H1 (cell line): ENCODE measurements at regions not wholly inside any gene's neighbourhood (a gene's known extent, or its start where the extent isn't known, plus 50 kb on each side); places are given as distances from the start of the nearest gene placed in this dataset.

Experiments
- CTCF ChIA-PET: fragments of 300-600 bp; sonication (Branson Sonifier 250); formaldehyde crosslinking; loops from one replicate; lab custom pipeline; 2021; ENCODE audit not compliant: partially characterized antibody; lab: Charles Lee
- POLR2A ChIA-PET: fragments of 300-600 bp; sonication (Branson Sonifier 250); formaldehyde crosslinking; loops from one replicate; lab custom pipeline; 2021; ENCODE audit warnings: inconsistent platforms; ENCODE audit not compliant: partially characterized antibody; lab: Charles Lee
- DNase-seq, 2 experiments: peaks; one replicate each; pipeline versions ENCODE4 v3.0.0 to v3.0.0-alpha.2; 2010 to 2022; ENCODE audit warnings: low spot score in 2 of 2, low read depth in 1 of 2, mixed read lengths in 1 of 2
- FAIRE-seq: peaks from 2 replicates; lab custom pipeline; 2011; peaks lifted over from hg19 to GRCh38; lab: Jason Lieb, UNC
- H2AFZ ChIP-seq: 2 replicates; pipeline ENCODE4 v1.8.1; 2012; ENCODE audit warnings: low read length, inconsistent platforms
- H2AK5ac ChIP-seq: 2 replicates; pipeline ENCODE4 v1.6.1; 2013; ENCODE audit warnings: low read depth, low read length
- H2BK120ac ChIP-seq: replicated peaks from 2 replicates; pipeline ENCODE3; 2013; ENCODE audit warnings: low read depth, low read length, inconsistent platforms
- H2BK12ac ChIP-seq: 2 replicates; pipeline ENCODE4 v1.6.1; 2013; ENCODE audit warnings: low read depth, low read length
- H2BK15ac ChIP-seq: 2 replicates; pipeline ENCODE4 v1.6.1; 2013; ENCODE audit warnings: low read length
- H2BK20ac ChIP-seq: 2 replicates; pipeline ENCODE4 v1.6.1; 2013; ENCODE audit warnings: low read length
- H2BK5ac ChIP-seq: 2 replicates; pipeline ENCODE4 v1.6.1; 2013; ENCODE audit warnings: low read depth, low read length
- H3K14ac ChIP-seq: 2 replicates; pipeline ENCODE4 v1.6.1; 2013; ENCODE audit warnings: inconsistent platforms; ENCODE audit not compliant: insufficient read length
- H3K18ac ChIP-seq: 2 replicates; pipeline ENCODE4 v1.6.1; 2013; ENCODE audit warnings: low read length; ENCODE audit errors: extremely low read depth
- H3K23ac ChIP-seq: 2 replicates; pipeline ENCODE4 v1.6.1; 2013; ENCODE audit warnings: inconsistent platforms; ENCODE audit not compliant: insufficient read length
- H3K23me2 ChIP-seq: 2 replicates; pipeline ENCODE4 v1.6.1; 2013; ENCODE audit warnings: low read depth, low read length
- H3K27ac ChIP-seq: 2 replicates; pipeline ENCODE4 v1.6.1; 2011; ENCODE audit warnings: low read depth, low read length, inconsistent platforms
- H3K27me3 ChIP-seq, 4 experiments: replicated peaks in 1 of 4; 1 replicate in 1 of 4; 2 replicates in 3 of 4; pipeline versions ENCODE4 v1.6.1 to v1.8.1; 2011 to 2013; ENCODE audit warnings: low read length in 3 of 4, mild to moderate bottlenecking in 3 of 4, inconsistent platforms in 2 of 4, mixed read lengths in 2 of 4, moderate library complexity in 1 of 4; ENCODE audit not compliant: control insufficient read depth in 3 of 4, insufficient read depth in 3 of 4; ENCODE audit errors: extremely low read depth in 1 of 4
- H3K36me3 ChIP-seq, 4 experiments: 2 replicates each; pipeline versions ENCODE4 v1.6.1 to v1.8.1; 2011 to 2013; ENCODE audit warnings: mild to moderate bottlenecking in 4 of 4, low read length in 3 of 4, moderate library complexity in 2 of 4, control low read depth in 1 of 4, inconsistent platforms in 1 of 4; ENCODE audit not compliant: insufficient read depth in 4 of 4, control insufficient read depth in 2 of 4
- H3K4ac ChIP-seq: replicated peaks from 2 replicates; pipeline ENCODE3; 2013; ENCODE audit warnings: low read length, low read depth, mixed read lengths, inconsistent platforms; ENCODE audit not compliant: insufficient read length
- H3K4me1 ChIP-seq, 4 experiments: replicated peaks in 1 of 4; 1 replicate in 1 of 4; 2 replicates in 3 of 4; pipeline versions ENCODE4 v1.6.1 to v1.8.1; 2011 to 2013; ENCODE audit warnings: low read length in 3 of 4, inconsistent platforms in 2 of 4, mixed read lengths in 1 of 4; ENCODE audit not compliant: insufficient read depth in 4 of 4, control insufficient read depth in 3 of 4
- H3K4me2 ChIP-seq, 2 experiments: 2 replicates each; pipeline versions ENCODE4 v1.6.1 to v1.8.1; 2011 to 2013; ENCODE audit warnings: low read depth in 2 of 2, low read length in 2 of 2, control low read depth in 1 of 2, inconsistent platforms in 1 of 2, mild to moderate bottlenecking in 1 of 2; ENCODE audit not compliant: insufficient read depth in 1 of 2
- H3K4me3 ChIP-seq, 4 experiments: fragments of 200-600, 300-600 bp in 1 of 4; sonication (generic), shearing (Covaris generic), sonication (Bioruptor Twin) in 1 of 4; 2 replicates each; pipeline versions ENCODE4 v1.5.1 to v1.8.1; 2011 to 2016; ENCODE audit warnings: low read length in 4 of 4, low read depth in 3 of 4, control low read depth in 2 of 4, inconsistent platforms in 2 of 4, mild to moderate bottlenecking in 2 of 4, mixed read lengths in 1 of 4, moderate library complexity in 1 of 4; ENCODE audit not compliant: insufficient read depth in 2 of 4; ENCODE audit errors: extremely low read depth in 1 of 4
- H3K56ac ChIP-seq: replicated peaks from 2 replicates; pipeline ENCODE3; 2013; ENCODE audit warnings: low read depth, mild to moderate bottlenecking, mixed read lengths, low read length, inconsistent platforms; ENCODE audit not compliant: insufficient read length
- H3K79me1 ChIP-seq: 2 replicates; pipeline ENCODE4 v1.6.1; 2013; ENCODE audit warnings: low read depth, low read length, control low read depth
- H3K79me2 ChIP-seq, 2 experiments: 2 replicates each; pipeline versions ENCODE4 v1.6.1 to v1.8.1; 2012 to 2013; ENCODE audit warnings: low read length in 2 of 2, mild to moderate bottlenecking in 2 of 2, inconsistent platforms in 1 of 2; ENCODE audit not compliant: insufficient read depth in 2 of 2, control insufficient read depth in 1 of 2
- H3K9ac ChIP-seq, 4 experiments: replicated peaks in 1 of 4; 1 replicate in 1 of 4; 2 replicates in 3 of 4; pipeline versions ENCODE4 v1.6.1 to v1.8.1; 2011 to 2013; ENCODE audit warnings: low read depth in 3 of 4, low read length in 3 of 4, control low read depth in 2 of 4, mild to moderate bottlenecking in 2 of 4, moderate library complexity in 2 of 4, inconsistent platforms in 1 of 4; ENCODE audit errors: extremely low read depth in 1 of 4
- H3K9me3 ChIP-seq, 2 experiments: 2 replicates each; pipeline versions ENCODE4 v1.6.1 to v1.8.1; 2012 to 2013; ENCODE audit warnings: mild to moderate bottlenecking in 2 of 2, moderate library complexity in 2 of 2, control low read depth in 1 of 2, inconsistent platforms in 1 of 2, low read depth in 1 of 2, low read length in 1 of 2, mixed read lengths in 1 of 2; ENCODE audit not compliant: insufficient read depth in 2 of 2
- H4K20me1 ChIP-seq, 2 experiments: replicated peaks in 1 of 2; 2 replicates each; pipeline versions ENCODE3 to v1.8.1; 2011 to 2013; ENCODE audit warnings: inconsistent platforms in 2 of 2, low read length in 2 of 2, mild to moderate bottlenecking in 1 of 2; ENCODE audit not compliant: insufficient read depth in 2 of 2, control insufficient read depth in 1 of 2
- H4K5ac ChIP-seq: 2 replicates; pipeline ENCODE4 v1.6.1; 2013; ENCODE audit warnings: low read length, low read depth, mixed read lengths, inconsistent platforms; ENCODE audit not compliant: insufficient read length
- H4K8ac ChIP-seq: 2 replicates; pipeline ENCODE4 v1.8.0; 2013; ENCODE audit warnings: mild to moderate bottlenecking, moderate library complexity, low read length, inconsistent platforms; ENCODE audit not compliant: insufficient read depth; ENCODE audit errors: extremely low read depth
- H4K91ac ChIP-seq: replicated peaks from 2 replicates; pipeline ENCODE3; 2013; ENCODE audit warnings: low read length, mixed read lengths, inconsistent platforms; ENCODE audit not compliant: insufficient read length
- BACH1 ChIP-seq: IDR thresholded peaks from 2 replicates; pipeline ENCODE4 v1.6.1; 2012; ENCODE audit warnings: low read length, improper control_type of control experiment
- CBX8 ChIP-seq: fragments of 300-800, 300-1000 bp; sonication (generic); IDR thresholded peaks from 2 replicates; pipeline ENCODE4 v1.7.1; 2016; ENCODE audit warnings: low read depth, low read length, borderline replicate concordance
- CEBPB ChIP-seq: IDR thresholded peaks from 2 replicates; pipeline ENCODE4 v1.6.1; 2012; ENCODE audit warnings: low read depth, low read length
- HDAC2 ChIP-seq, 2 experiments: fragments of 300-600 bp in 1 of 2; sonication (generic) in 1 of 2; IDR thresholded peaks; 2 replicates each; pipeline ENCODE4 v1.6.1; 2011 to 2012; ENCODE audit warnings: low read depth in 2 of 2, low read length in 2 of 2, mild to moderate bottlenecking in 2 of 2, moderate library complexity in 2 of 2, borderline replicate concordance in 1 of 2, inconsistent platforms in 1 of 2
- TCF12 ChIP-seq: IDR thresholded peaks from 2 replicates; pipeline ENCODE4 v1.6.1; 2011; ENCODE audit warnings: low read depth, mild to moderate bottlenecking, low read length

DNA sequence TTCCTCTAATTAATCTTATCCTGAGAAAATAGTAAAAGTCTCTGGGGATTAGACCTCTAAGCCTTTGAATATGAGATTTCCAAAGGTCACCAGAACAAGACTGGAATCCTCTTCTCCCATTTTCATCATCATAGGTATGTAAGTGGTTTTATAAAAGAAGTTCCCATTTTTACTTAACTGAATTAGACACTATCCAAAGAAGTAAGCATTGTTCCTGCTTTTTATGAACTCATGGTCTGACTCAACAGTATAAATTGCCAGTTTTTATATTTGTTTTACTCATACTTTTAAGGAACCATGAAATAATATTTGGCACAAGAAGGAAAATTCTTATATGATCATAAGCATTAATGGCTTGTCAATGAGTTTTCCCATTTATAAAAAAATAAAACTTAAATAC lies 167.1 kb upstream of the ADRA1B start:
- Histone ChIP-seq H3K79me1 (no peaks in the 10 kb centered on the region), H2AFZ (no peak overlapping the region), H4K91ac (no peak overlapping the region), H3K4me3 (no peak overlapping the region), H4K20me1 (no peaks in the 10 kb centered on the region), H3K56ac (no peak overlapping the region), H3K27me3 (peaks cover 0 to 1% (median 0%) of the 10 kb centered on the region in 4 experiments; a peak in 1 of 7 replicates), H2BK20ac (no peak overlapping the region), H2BK15ac (no peak overlapping the region), H2BK5ac (no peak overlapping the region), H2BK12ac (no peak overlapping the region), H3K18ac (no peak overlapping the region), H3K14ac (no peak overlapping the region), H3K79me2 (no peaks in the 10 kb centered on the region), H3K23me2 (no peaks in the 10 kb centered on the region), H2AK5ac (no peak overlapping the region), H3K27ac (no peak overlapping the region), H3K9ac (no peak overlapping the region), H3K9me3 (peaks cover 0 to 3% of the 10 kb centered on the region in 2 experiments; a peak in 1 of 4 replicates), H4K5ac (no peak overlapping the region), H3K4me1 (no peaks in the 10 kb centered on the region; a peak in 2 of 7 replicates), H3K36me3 (no peaks in the 10 kb centered on the region), H3K4ac (no peak overlapping the region), H3K4me2 (no peak overlapping the region), H4K8ac (no peak overlapping the region), H3K23ac (no peak overlapping the region), H2BK120ac (no peak overlapping the region)
- no peak for DNase-seq
- ChIA-PET CTCF (no interaction called here), POLR2A (no interaction called here)
- FAIRE-seq: no peak
- TF ChIP-seq CBX8 (no peak), HDAC2 (IDR thresholded peaks at IDR 0.05; ENCODE audit: borderline replicate concordance in 1 of 2, low read depth in 2 of 2, low read length in 2 of 2) (no peak), TCF12 (no peak), BACH1 (no peak), CEBPB (no peak)
